ENCODE measurements at regions not wholly inside any gene's neighbourhood (a gene's known extent, or its start where the extent isn't known, plus 50 kb on each side); places are given as distances from the start of the nearest gene placed in this dataset.

DNA sequence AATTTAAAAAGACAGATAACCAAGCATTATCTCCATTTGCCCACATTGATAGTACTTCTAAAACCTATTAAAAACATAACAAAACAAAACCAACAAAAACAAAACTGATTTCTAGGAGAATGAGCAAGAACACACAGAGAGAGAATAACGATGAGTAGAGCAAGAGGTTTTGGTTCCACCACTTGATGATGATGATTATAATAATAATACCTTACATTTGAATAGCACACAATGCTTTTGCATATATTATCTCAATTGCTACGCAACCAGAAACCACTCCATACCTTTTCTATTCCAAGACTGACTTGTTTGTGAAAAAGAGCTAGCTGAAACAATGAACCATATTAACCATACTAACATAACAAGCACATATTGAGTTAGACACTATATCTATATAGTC, 1090.9 kb downstream of the SH3BGRL start:
- ATAC-seq (no peak), DNase-seq (no peak)
- no peaks in the 10 kb centered on the region for H3K4me1 ChIP-seq
- TF ChIP-seq, protein P1, sequence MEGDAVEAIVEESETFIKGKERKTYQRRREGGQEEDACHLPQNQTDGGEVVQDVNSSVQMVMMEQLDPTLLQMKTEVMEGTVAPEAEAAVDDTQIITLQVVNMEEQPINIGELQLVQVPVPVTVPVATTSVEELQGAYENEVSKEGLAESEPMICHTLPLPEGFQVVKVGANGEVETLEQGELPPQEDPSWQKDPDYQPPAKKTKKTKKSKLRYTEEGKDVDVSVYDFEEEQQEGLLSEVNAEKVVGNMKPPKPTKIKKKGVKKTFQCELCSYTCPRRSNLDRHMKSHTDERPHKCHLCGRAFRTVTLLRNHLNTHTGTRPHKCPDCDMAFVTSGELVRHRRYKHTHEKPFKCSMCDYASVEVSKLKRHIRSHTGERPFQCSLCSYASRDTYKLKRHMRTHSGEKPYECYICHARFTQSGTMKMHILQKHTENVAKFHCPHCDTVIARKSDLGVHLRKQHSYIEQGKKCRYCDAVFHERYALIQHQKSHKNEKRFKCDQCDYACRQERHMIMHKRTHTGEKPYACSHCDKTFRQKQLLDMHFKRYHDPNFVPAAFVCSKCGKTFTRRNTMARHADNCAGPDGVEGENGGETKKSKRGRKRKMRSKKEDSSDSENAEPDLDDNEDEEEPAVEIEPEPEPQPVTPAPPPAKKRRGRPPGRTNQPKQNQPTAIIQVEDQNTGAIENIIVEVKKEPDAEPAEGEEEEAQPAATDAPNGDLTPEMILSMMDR (IDR thresholded peaks at IDR 0.05), result no peak
- no peaks in the 10 kb centered on the region for H3K36me3 ChIP-seq
- intact Hi-C loops (cut with DNase I), result no loop called here
- H3K27me3 ChIP-seq (ENCODE audit: low read depth), result no peaks in the 10 kb centered on the region
- H3K4me3 ChIP-seq, result no peak overlapping the region
- H3K9me3 ChIP-seq, result no peaks in the 10 kb centered on the region
- no peak overlapping the region for H3K27ac ChIP-seq

- no peak overlapping the region for H3K4me3 ChIP-seq
- no peak overlapping the region for H3K27ac ChIP-seq
- no peaks in the 10 kb centered on the region for H3K9me3 ChIP-seq
- ATAC-seq (peak in 1 of 2 donors; percentile 24), DNase-seq (no peak)
- H3K27me3 ChIP-seq (ENCODE audit: low read depth), result no peaks in the 10 kb centered on the region
- intact Hi-C loops (cut with DNase I), result no loop called here
- no peaks in the 10 kb centered on the region for H3K4me1 ChIP-seq
- H3K36me3 ChIP-seq, result no peaks in the 10 kb centered on the region
- TF ChIP-seq, protein P1 (IDR thresholded peaks at IDR 0.05), result no peak
Observed at GRCh38 chrX:82320569-82320968, 1118.7 kb downstream of the SH3BGRL start.

DNA sequence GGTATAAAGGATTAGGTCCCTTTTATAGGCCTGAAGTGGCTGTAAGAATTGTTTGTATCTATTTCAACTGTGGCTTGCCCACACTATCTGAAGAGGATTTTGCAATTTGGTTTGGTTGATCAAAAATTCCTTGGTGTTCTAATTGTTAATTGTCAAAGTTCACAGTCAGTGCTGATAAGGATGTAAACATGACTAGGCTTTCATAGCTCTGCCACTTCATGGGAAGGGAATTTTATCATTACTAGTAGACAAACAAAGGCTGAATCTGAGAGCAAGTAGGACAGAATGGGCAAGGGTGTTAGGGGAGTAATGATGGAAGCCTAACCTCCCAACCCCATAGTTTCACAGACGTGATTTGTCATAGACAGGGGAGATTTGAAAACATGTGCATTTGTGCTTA, 1131.7 kb downstream of the SH3BGRL start:
- DNase-seq, result no peak

GRCh38 chrX:82335772-82336171, 1133.9 kb downstream of the SH3BGRL start:
- intact Hi-C loops (cut with DNase I), result no loop called here
- Histone ChIP-seq H3K4me1 (no peaks in the 10 kb centered on the region), H3K27me3 (ENCODE audit: low read depth) (no peaks in the 10 kb centered on the region), H3K36me3 (no peaks in the 10 kb centered on the region), H3K9me3 (no peaks in the 10 kb centered on the region), H3K27ac (no peak overlapping the region), H3K4me3 (no peak overlapping the region)
- ATAC-seq (no peak), DNase-seq (no peak)
- TF ChIP-seq, protein P1 (IDR thresholded peaks at IDR 0.05), result no peak

More for the DNA sequence above, 1131.7 kb downstream of the SH3BGRL start:
- H3K27me3 ChIP-seq (ENCODE audit: low read depth), result no peaks in the 10 kb centered on the region
- no peaks in the 10 kb centered on the region for H3K9me3 ChIP-seq
- no peaks in the 10 kb centered on the region for H3K4me1 ChIP-seq
- H3K27ac ChIP-seq, result no peak overlapping the region
- H3K36me3 ChIP-seq, result no peaks in the 10 kb centered on the region
- intact Hi-C loops (cut with DNase I), result no loop called here
- H3K4me3 ChIP-seq, result no peak overlapping the region
- no peak for ATAC-seq
- TF ChIP-seq, protein P1 (IDR thresholded peaks at IDR 0.05), result no peak

GRCh38 chrX:82342531-82342930, 1140.6 kb downstream of the SH3BGRL start:
- H3K36me3 ChIP-seq, result no peaks in the 10 kb centered on the region
- H3K27ac ChIP-seq, result no peak overlapping the region
- H3K4me3 ChIP-seq, result no peak overlapping the region
- ATAC-seq (no peak), DNase-seq (no peak)
- TF ChIP-seq, protein P1 (IDR thresholded peaks at IDR 0.05), result no peak
- no peaks in the 10 kb centered on the region for H3K27me3 ChIP-seq (ENCODE audit: low read depth)
- no peaks in the 10 kb centered on the region for H3K9me3 ChIP-seq
- intact Hi-C loops (cut with DNase I), result no loop called here
- H3K4me1 ChIP-seq, result no peaks in the 10 kb centered on the region

DNA sequence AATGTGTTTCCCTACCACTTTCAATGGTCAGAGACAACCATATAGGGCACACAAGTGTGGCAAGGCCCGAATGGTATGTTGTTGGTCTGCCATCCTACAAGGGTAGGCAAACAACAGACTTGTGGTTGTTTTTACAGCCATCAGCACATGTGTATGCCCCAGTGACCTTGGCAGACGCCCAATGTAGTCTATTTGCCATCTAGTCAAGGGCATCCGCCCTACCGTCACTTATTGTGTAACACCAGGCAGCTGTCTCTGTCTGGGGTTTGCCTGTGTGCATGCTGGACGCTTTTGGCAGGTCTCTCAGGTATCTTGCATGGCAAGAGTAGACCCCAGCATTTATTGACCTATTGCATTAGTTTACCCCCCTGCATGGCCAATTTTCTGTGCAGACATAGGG, 1145.5 kb upstream of the POU3F4 start:
- no peaks in the 10 kb centered on the region for H3K36me3 ChIP-seq
- no peaks in the 10 kb centered on the region for H3K27me3 ChIP-seq (ENCODE audit: low read depth)
- H3K27ac ChIP-seq, result no peak overlapping the region
- TF ChIP-seq, protein P1 (IDR thresholded peaks at IDR 0.05), result no peak
- no peak for DNase-seq
- intact Hi-C loops (cut with DNase I), result no loop called here
- no peak for ATAC-seq
- H3K4me3 ChIP-seq, result no peak overlapping the region
- H3K4me1 ChIP-seq, result no peaks in the 10 kb centered on the region
- H3K9me3 ChIP-seq, result no peaks in the 10 kb centered on the region
